ENCODE measurements at regions not wholly inside any gene's neighbourhood (a gene's known extent, or its start where the extent isn't known, plus 50 kb on each side); places are given as distances from the start of the nearest gene placed in this dataset.

DNA sequence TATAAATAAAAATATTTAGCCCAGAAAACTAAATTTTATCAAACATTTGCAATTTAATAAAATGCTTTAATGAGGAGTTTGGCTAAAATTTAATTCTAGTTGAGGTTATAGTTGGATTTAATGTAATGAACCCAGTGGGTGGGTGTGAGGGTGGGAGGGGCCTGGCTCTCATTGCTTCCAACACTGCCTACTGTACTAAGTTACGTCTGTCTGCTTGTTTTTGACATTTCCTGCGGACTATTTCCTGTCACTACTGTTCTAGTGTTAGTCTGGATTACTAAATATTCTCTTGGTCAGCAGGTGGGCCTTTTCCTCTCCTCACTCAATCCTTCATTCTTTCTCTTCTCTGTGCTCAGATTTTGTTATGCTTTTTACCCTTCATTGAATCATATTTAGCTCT, 82.5 kb upstream of the MAP3K7 start:
- TF ChIP-seq POLR2A (IDR thresholded peaks at IDR 0.05), result no peak
- no peak for TF ChIP-seq CTCF (IDR thresholded peaks at IDR 0.05)
